OCI-LY7 (cell line): ENCODE measurements at regions not wholly inside any gene's neighbourhood (a gene's known extent, or its start where the extent isn't known, plus 50 kb on each side); places are given as distances from the start of the nearest gene placed in this dataset.

ENCODE experiments used
- BruUV-seq: library from RNA; stranded (reverse); fragments of 400-500 nt; replicated peaks from 2 replicates; lab custom pipeline; 2021; lab: Mats Ljungman, UMichigan
- CTCF ChIA-PET: fragments of 300-600 bp; sonication (Branson Sonifier 250); formaldehyde crosslinking; loops from one replicate; lab custom pipeline; 2022; ENCODE audit warnings: antibody characterized with exemption; ENCODE audit not compliant: unreplicated experiment; lab: Charles Lee
- POLR2A ChIA-PET: fragments of 300-600 bp; sonication (Branson Sonifier 250); formaldehyde crosslinking; loops from one replicate; lab custom pipeline; 2022; ENCODE audit warnings: antibody characterized with exemption; lab: Charles Lee
- DNase-seq: peaks from one replicate; pipeline ENCODE4 v3.0.0-alpha.2; 2015; ENCODE audit warnings: low spot score
- H2AFZ ChIP-seq: fragments of 200-600 bp; sonication (generic), shearing (Covaris generic); 2 replicates; pipeline ENCODE4 v1.6.1; 2014; ENCODE audit warnings: mild to moderate bottlenecking, antibody characterized with exemption, low read length, moderate library complexity
- H3K27ac ChIP-seq: fragments of 200-600 bp; sonication (generic); 2 replicates; pipeline ENCODE4 v1.5.1; 2014; ENCODE audit warnings: mixed run types, low read depth, mild to moderate bottlenecking, moderate library complexity, low read length, inconsistent platforms; ENCODE audit not compliant: poor library complexity, severe bottlenecking
- H3K36me3 ChIP-seq: fragments of 200-600 bp; sonication (generic); 2 replicates; pipeline ENCODE4 v1.6.1; 2014; ENCODE audit warnings: mild to moderate bottlenecking, antibody characterized with exemption, low read length, moderate library complexity, mixed read lengths; ENCODE audit not compliant: insufficient read depth
- H3K4me1 ChIP-seq: fragments of 200-600 bp; sonication (generic); 2 replicates; pipeline ENCODE4 v1.5.1; 2014; ENCODE audit warnings: mild to moderate bottlenecking, low read length; ENCODE audit not compliant: insufficient read depth, poor library complexity, severe bottlenecking
- H3K4me2 ChIP-seq: fragments of 200-600 bp; sonication (generic); 2 replicates; pipeline ENCODE4 v1.6.1; 2014; ENCODE audit warnings: mild to moderate bottlenecking, low read length
- H3K4me3 ChIP-seq: fragments of 200-600 bp; sonication (generic); 2 replicates; pipeline ENCODE4 v1.5.1; 2014; ENCODE audit warnings: mild to moderate bottlenecking, low read depth, low read length; ENCODE audit not compliant: poor library complexity, severe bottlenecking
- H3K79me2 ChIP-seq: fragments of 200-600 bp; sonication (generic); 2 replicates; pipeline ENCODE4 v1.6.1; 2016; ENCODE audit warnings: low read depth, mild to moderate bottlenecking, low read length, moderate library complexity, mixed read lengths; ENCODE audit not compliant: insufficient read depth
- H3K9me2 ChIP-seq: fragments of 200-600 bp; sonication (generic); 2 replicates; pipeline ENCODE4 v1.6.1; 2016; ENCODE audit warnings: mild to moderate bottlenecking, low read length, mixed read lengths; ENCODE audit not compliant: insufficient read depth
- H3K9me3 ChIP-seq: fragments of 200-600 bp; sonication (generic); 2 replicates; pipeline ENCODE4 v1.6.1; 2014; ENCODE audit warnings: mild to moderate bottlenecking, mixed run types, low read length, mixed read lengths
- H4K20me1 ChIP-seq: fragments of 200-600 bp; sonication (generic); 2 replicates; pipeline ENCODE4 v1.6.1; 2014; ENCODE audit warnings: mild to moderate bottlenecking, antibody characterized with exemption, low read length, moderate library complexity, mixed read lengths; ENCODE audit not compliant: insufficient read depth
- CTCF ChIP-seq: fragments of 200-600 bp; sonication (generic); conservative IDR thresholded peaks from 2 replicates; pipeline ENCODE4 v1.5.1; 2014; ENCODE audit warnings: mild to moderate bottlenecking, antibody characterized with exemption, low read length, moderate library complexity, mixed read lengths
- EZH2phosphoT487 ChIP-seq: fragments of 200-600 bp; sonication (generic); IDR thresholded peaks from 2 replicates; pipeline ENCODE4 v1.6.1; 2018; ENCODE audit warnings: low read depth, borderline replicate concordance, mild to moderate bottlenecking, mixed run types, antibody characterized with exemption, low read length, moderate library complexity, mixed read lengths
- intact Hi-C: fragments of 100-400 bp; cut with micrococcal nuclease; formaldehyde crosslinking; loops from one replicate; pipeline ENCODE4 v1.10.0; 2022; ENCODE audit not compliant: unreplicated experiment

GRCh38 chr14:49366416-49366815 is 219.8 kb downstream of the RPS29 start:
- H4K20me1 ChIP-seq = no peaks in the 10 kb centered on the region
- no peaks in the 10 kb centered on the region for H3K9me3 ChIP-seq
- no peak for DNase-seq
- H3K79me2 ChIP-seq = no peaks in the 10 kb centered on the region
- BruUV-seq = no TSS peak
- no peak overlapping the region for H2AFZ ChIP-seq
- H3K27ac ChIP-seq = no peak overlapping the region
- H3K9me2 ChIP-seq = no peaks in the 10 kb centered on the region
- no peaks in the 10 kb centered on the region for H3K36me3 ChIP-seq
- POLR2A ChIA-PET = no interaction called here
- intact Hi-C loops = no loop called here
- no peak overlapping the region for H3K4me3 ChIP-seq
- no peak overlapping the region for H3K4me2 ChIP-seq
- CTCF ChIA-PET = no interaction called here
- no peaks in the 10 kb centered on the region for H3K4me1 ChIP-seq
- TF ChIP-seq EZH2phosphoT487 (no peak), CTCF (no peak)

GRCh38 chr14:49364752-49365117 is 221.4 kb downstream of the RPS29 start:
- no peak for DNase-seq
- no peaks in the 10 kb centered on the region for H3K9me3 ChIP-seq
- no TSS peak for BruUV-seq
- H2AFZ ChIP-seq = no peak overlapping the region
- no peaks in the 10 kb centered on the region for H3K9me2 ChIP-seq
- ChIA-PET POLR2A (no interaction called here), CTCF (no interaction called here)
- intact Hi-C loops = no loop called here
- no peaks in the 10 kb centered on the region for H3K36me3 ChIP-seq
- no peaks in the 10 kb centered on the region for H3K79me2 ChIP-seq
- no peak overlapping the region for H3K4me3 ChIP-seq
- no peaks in the 10 kb centered on the region for H4K20me1 ChIP-seq
- H3K4me2 ChIP-seq = no peak overlapping the region
- TF ChIP-seq CTCF (no peak), EZH2phosphoT487 (no peak)
- H3K4me1 ChIP-seq = no peaks in the 10 kb centered on the region
- H3K27ac ChIP-seq = no peak overlapping the region

DNA sequence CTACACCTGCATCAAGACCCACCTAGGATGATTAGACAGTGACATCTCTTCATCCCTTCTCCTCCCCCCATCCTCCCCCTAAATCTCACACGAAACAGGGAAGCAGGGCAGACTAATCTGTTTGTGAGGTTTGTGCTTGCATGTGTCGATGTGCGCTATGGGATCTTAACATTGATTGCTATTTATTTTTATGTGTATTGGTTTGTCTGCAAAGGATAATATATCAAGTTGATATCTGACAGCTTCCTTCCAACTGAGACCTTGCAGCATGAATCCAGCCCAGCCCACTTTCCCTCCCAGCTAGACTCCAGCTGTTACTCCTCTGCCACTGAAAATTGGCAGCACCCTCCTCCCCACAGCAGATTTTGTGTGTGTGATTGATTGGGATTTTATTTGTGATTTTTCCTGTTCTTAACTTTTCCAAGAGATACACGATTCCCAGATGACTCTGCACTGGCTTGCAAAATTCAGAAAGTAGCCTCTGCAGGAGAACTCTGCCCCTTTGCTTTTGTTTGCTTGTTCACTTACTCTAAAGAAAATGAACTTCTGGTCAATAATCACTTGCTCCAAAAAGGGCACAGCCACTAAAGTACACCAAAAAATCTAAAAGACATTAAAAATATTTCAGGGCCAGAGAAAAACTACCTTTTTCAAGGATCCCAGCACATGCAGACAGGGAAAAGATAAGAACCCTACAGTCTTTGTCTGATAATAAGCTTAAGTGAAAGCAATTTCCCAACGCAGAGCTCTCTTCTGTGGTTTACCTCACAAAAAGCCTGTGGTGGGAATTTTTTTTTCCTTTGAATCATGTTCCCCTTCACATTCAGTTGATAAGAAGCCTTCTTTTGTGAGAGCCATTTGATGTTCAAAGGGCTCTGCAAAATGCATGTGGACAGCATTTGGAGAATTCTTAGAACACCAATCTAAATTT is 222.1 kb downstream of the RPS29 start:
- Histone ChIP-seq H3K4me2 (no peak overlapping the region), H3K79me2 (no peaks in the 10 kb centered on the region), H3K27ac (no peak overlapping the region), H3K36me3 (no peaks in the 10 kb centered on the region), H3K9me2 (no peaks in the 10 kb centered on the region), H3K4me1 (no peaks in the 10 kb centered on the region), H4K20me1 (no peaks in the 10 kb centered on the region), H2AFZ (no peak overlapping the region), H3K4me3 (no peak overlapping the region), H3K9me3 (no peaks in the 10 kb centered on the region)
- TF ChIP-seq EZH2phosphoT487 (no peak), CTCF (no peak)
- intact Hi-C loops = no loop called here
- ChIA-PET POLR2A (no interaction called here), CTCF (no interaction called here)
- no peak for DNase-seq
- no TSS peak for BruUV-seq
